GM12878 (cell line): ENCODE measurements at regions not wholly inside any gene's neighbourhood (a gene's known extent, or its start where the extent isn't known, plus 50 kb on each side); places are given as distances from the start of the nearest gene placed in this dataset.

ENCODE experiments used
- ATAC-seq: fragments of 200-7000 bp; cut with Tn5 transposase; 3 replicates; pipeline ENCODE4 v1.9.1; 2020; ENCODE audit warnings: mild to moderate bottlenecking, moderate library complexity
- BruUV-seq: library from RNA; stranded (reverse); fragments of 400-500 nt; replicated peaks from 2 replicates; lab custom pipeline; 2021; lab: Mats Ljungman, UMichigan
- CTCF ChIA-PET: fragments of 300-600 bp; sonication (Branson Sonifier 250); formaldehyde crosslinking; extraction: SDS; loops from one replicate; lab custom pipeline; 2021; ENCODE audit warnings: inconsistent platforms; lab: Yijun Ruan, JAX
- POLR2A ChIA-PET: fragments of 350-600 bp; formaldehyde crosslinking; extraction: SDS; loops from one replicate; lab custom pipeline; 2021; ENCODE audit warnings: inconsistent platforms; lab: Charles Lee
- RAD21 ChIA-PET: fragments of 300-600 bp; sonication (Branson Sonifier 250); formaldehyde crosslinking; loops from one replicate; lab custom pipeline; 2023; ENCODE audit warnings: antibody characterized with exemption; ENCODE audit not compliant: unreplicated experiment; lab: Charles Lee
- SMC1A ChIA-PET: fragments of 300-600 bp; sonication (Branson Sonifier 250); formaldehyde crosslinking; loops from one replicate; lab custom pipeline; 2023; ENCODE audit not compliant: unreplicated experiment, uncharacterized antibody; lab: Charles Lee
- DNase-seq: peaks from one replicate; pipeline ENCODE4 v3.0.0-alpha.2; 2011; ENCODE audit warnings: low read depth, low spot score
- FAIRE-seq: peaks from 3 replicates; lab custom pipeline; 2011; peaks lifted over from hg19 to GRCh38; lab: Jason Lieb, UNC
- H2AFZ ChIP-seq: 2 replicates; pipeline ENCODE4 v1.6.0; 2011; ENCODE audit warnings: low read depth, low read length, control low read depth; ENCODE audit not compliant: control insufficient read depth
- H3K27ac ChIP-seq: 2 replicates; pipeline ENCODE4 v1.5.1; 2011; ENCODE audit warnings: control low read depth; ENCODE audit not compliant: control insufficient read depth, insufficient read depth
- H3K27me3 ChIP-seq, 2 experiments: replicated peaks in 1 of 2; 2 replicates each; pipeline versions ENCODE4 v1.6.0 to v1.6.1; 2011; ENCODE audit warnings: low read length in 1 of 2; ENCODE audit not compliant: control insufficient read depth in 2 of 2, insufficient read depth in 2 of 2
- H3K36me3 ChIP-seq, 2 experiments: 2 replicates each; pipeline ENCODE4 v1.5.1; 2011; ENCODE audit warnings: low read length in 1 of 2; ENCODE audit not compliant: control insufficient read depth in 2 of 2, insufficient read depth in 2 of 2
- H3K4me1 ChIP-seq: 2 replicates; pipeline ENCODE4 v1.6.1; 2011; ENCODE audit warnings: mild to moderate bottlenecking, low read length, moderate library complexity, mixed read lengths; ENCODE audit not compliant: control insufficient read depth, insufficient read depth
- H3K4me2 ChIP-seq: 2 replicates; pipeline ENCODE4 v1.6.0; 2011; ENCODE audit warnings: control low read depth; ENCODE audit not compliant: control insufficient read depth, insufficient read depth
- H3K4me3 ChIP-seq: fragments of 200-600 bp; sonication (generic); 2 replicates; pipeline ENCODE4 v1.5.1; 2016
- H3K79me2 ChIP-seq: 2 replicates; pipeline ENCODE4 v1.6.0; 2011; ENCODE audit warnings: low read length; ENCODE audit not compliant: control insufficient read depth, insufficient read depth
- H3K9ac ChIP-seq: 2 replicates; pipeline ENCODE4 v1.8.0; 2011; ENCODE audit warnings: low read length, control low read depth, mixed read lengths; ENCODE audit not compliant: control insufficient read depth, insufficient read depth
- H3K9me3 ChIP-seq: replicated peaks from 3 replicates; pipeline ENCODE4 v1.5.1; 2011; ENCODE audit warnings: mild to moderate bottlenecking, low read length; ENCODE audit not compliant: control insufficient read depth, insufficient read depth
- H4K20me1 ChIP-seq: 2 replicates; pipeline ENCODE4 v1.6.0; 2011; ENCODE audit not compliant: control insufficient read depth, insufficient read depth
- BCL11A ChIP-seq: IDR thresholded peaks from 2 replicates; pipeline ENCODE4 v1.6.1; 2011; ENCODE audit warnings: low read depth, low read length
- CHD1 ChIP-seq: IDR thresholded peaks from 2 replicates; pipeline ENCODE4 v1.6.1; 2012; ENCODE audit warnings: low read depth, low read length, improper control_type of control experiment
- ETV6 ChIP-seq, 2 experiments: fragments of 450-650 bp in 1 of 2; IDR thresholded peaks in 1 of 2; conservative IDR thresholded peaks in 1 of 2; 2 replicates each; pipeline ENCODE4 v1.6.1; 2014; ENCODE audit warnings: antibody characterized with exemption in 1 of 2, borderline replicate concordance in 1 of 2, low read depth in 1 of 2, mild to moderate bottlenecking in 1 of 2, moderate library complexity in 1 of 2
- HCFC1 ChIP-seq: fragments of 150-350 bp; IDR thresholded peaks from 2 replicates; pipeline ENCODE4 v1.6.1; 2014; ENCODE audit warnings: low read length
- HDAC6 ChIP-seq: fragments of 200-600 bp; sonication (generic); IDR thresholded peaks from one replicate; pipeline ENCODE4 v1.8.0; 2017; ENCODE audit warnings: antibody characterized with exemption; ENCODE audit not compliant: unreplicated experiment
- IRF3 ChIP-seq: fragments of 450-650 bp; IDR thresholded peaks from 2 replicates; pipeline ENCODE4 v1.6.1; 2014; ENCODE audit warnings: mild to moderate bottlenecking
- MEF2A ChIP-seq: IDR thresholded peaks from 2 replicates; pipeline ENCODE4 v1.6.1; 2011; ENCODE audit warnings: low read depth, mild to moderate bottlenecking, low read length, moderate library complexity; ENCODE audit not compliant: insufficient read depth
- PML ChIP-seq: IDR thresholded peaks from 2 replicates; pipeline ENCODE4 v1.6.1; 2012; ENCODE audit warnings: low read length, inconsistent platforms
- RAD51 ChIP-seq: fragments of 450-650 bp; IDR thresholded peaks from 2 replicates; pipeline ENCODE4 v1.6.1; 2016; ENCODE audit warnings: moderate library complexity, mild to moderate bottlenecking, inconsistent platforms
- RB1 ChIP-seq: fragments of 450-650 bp; formaldehyde crosslinking; IDR thresholded peaks from 2 replicates; pipeline ENCODE4 v1.6.1; 2017; ENCODE audit warnings: mild to moderate bottlenecking, borderline replicate concordance
- RCOR1 ChIP-seq: conservative IDR thresholded peaks from 2 replicates; pipeline ENCODE4 v1.6.1; 2012; ENCODE audit warnings: low read depth, low read length, improper control_type of control experiment
- STAT1 ChIP-seq: fragments of 450-650 bp; conservative IDR thresholded peaks from 2 replicates; pipeline ENCODE4 v1.6.1; 2014; ENCODE audit warnings: antibody characterized with exemption, mild to moderate bottlenecking
- SUPT20H ChIP-seq: IDR thresholded peaks from 2 replicates; pipeline ENCODE4 v1.6.1; 2011; ENCODE audit warnings: low read depth, mild to moderate bottlenecking, low read length, moderate library complexity, borderline replicate concordance; ENCODE audit not compliant: control insufficient read depth
- WGBS: methylation state at CpG from one replicate; pipeline ENCODE4 v1.1.6; 2016; ENCODE audit warnings: low lambda C conversion rate; ENCODE audit not compliant: insufficient replicate concordance, insufficient coverage; ENCODE audit errors: missing lambda C conversion rate; 5-methylcytosine and 5-hydroxymethylcytosine counted together
- in situ Hi-C: fragments of 300-500 bp; cut with MboI; formaldehyde crosslinking; loops from 9 replicates; pipeline ENCODE4 v1.14.3; 2018; ENCODE audit warnings: mixed read lengths
- intact Hi-C: fragments of 100-400 bp; cut with micrococcal nuclease; formaldehyde crosslinking; loops from one replicate; pipeline ENCODE4 v1.14.2; 2022; ENCODE audit not compliant: unreplicated experiment
- TF ChIP-seq, protein P1 (sequence below): fragments of 450-650 bp; IDR thresholded peaks from 2 replicates; pipeline ENCODE4 v1.6.1; 2017; ENCODE audit warnings: mild to moderate bottlenecking, low read depth, inconsistent platforms; ENCODE audit not compliant: poor library complexity, severe bottlenecking
- TF ChIP-seq, protein P2 (sequence below): IDR thresholded peaks from 2 replicates; pipeline ENCODE4 v1.6.1; 2012; ENCODE audit warnings: improper control_type of control experiment, low read depth, low read length; ENCODE audit not compliant: insufficient replicate concordance

GRCh38 chr3:177350121-177350520 is 152.8 kb upstream of the TBL1XR1 start:
- SMC1A ChIA-PET: interaction anchor here (0.5 to 1.3 kb wide), 2 partner anchors 11 to 1167 kb away, joined by 3 to 4 read pairs; no protein-coding TSS in a partner anchor
- H3K79me2 ChIP-seq: no peaks in the 10 kb centered on the region
- no peak overlapping the region for H3K4me2 ChIP-seq
- H3K4me3 ChIP-seq: no peak overlapping the region
- 89% methylated on average over 2 of the region's 2 CpGs for WGBS
- ATAC-seq: no peak
- TF ChIP-seq MEF2A (no peak), BCL11A (no peak), STAT1 (no peak), RAD51 (no peak), RCOR1 (no peak), HCFC1 (no peak), IRF3 (no peak), PML (no peak), RB1 (no peak), HDAC6 (no peak), ETV6 (conservative IDR thresholded peaks at IDR 0.05 in 1 of 2, IDR thresholded peaks at IDR 0.05 in 1 of 2; ENCODE audit: borderline replicate concordance in 1 of 2, low read depth in 1 of 2) (no peak), SUPT20H (no peak), CHD1 (no peak)
- TF ChIP-seq, protein P1, sequence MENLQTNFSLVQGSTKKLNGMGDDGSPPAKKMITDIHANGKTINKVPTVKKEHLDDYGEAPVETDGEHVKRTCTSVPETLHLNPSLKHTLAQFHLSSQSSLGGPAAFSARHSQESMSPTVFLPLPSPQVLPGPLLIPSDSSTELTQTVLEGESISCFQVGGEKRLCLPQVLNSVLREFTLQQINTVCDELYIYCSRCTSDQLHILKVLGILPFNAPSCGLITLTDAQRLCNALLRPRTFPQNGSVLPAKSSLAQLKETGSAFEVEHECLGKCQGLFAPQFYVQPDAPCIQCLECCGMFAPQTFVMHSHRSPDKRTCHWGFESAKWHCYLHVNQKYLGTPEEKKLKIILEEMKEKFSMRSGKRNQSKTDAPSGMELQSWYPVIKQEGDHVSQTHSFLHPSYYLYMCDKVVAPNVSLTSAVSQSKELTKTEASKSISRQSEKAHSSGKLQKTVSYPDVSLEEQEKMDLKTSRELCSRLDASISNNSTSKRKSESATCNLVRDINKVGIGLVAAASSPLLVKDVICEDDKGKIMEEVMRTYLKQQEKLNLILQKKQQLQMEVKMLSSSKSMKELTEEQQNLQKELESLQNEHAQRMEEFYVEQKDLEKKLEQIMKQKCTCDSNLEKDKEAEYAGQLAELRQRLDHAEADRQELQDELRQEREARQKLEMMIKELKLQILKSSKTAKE: no peak
- TF ChIP-seq, protein P2, sequence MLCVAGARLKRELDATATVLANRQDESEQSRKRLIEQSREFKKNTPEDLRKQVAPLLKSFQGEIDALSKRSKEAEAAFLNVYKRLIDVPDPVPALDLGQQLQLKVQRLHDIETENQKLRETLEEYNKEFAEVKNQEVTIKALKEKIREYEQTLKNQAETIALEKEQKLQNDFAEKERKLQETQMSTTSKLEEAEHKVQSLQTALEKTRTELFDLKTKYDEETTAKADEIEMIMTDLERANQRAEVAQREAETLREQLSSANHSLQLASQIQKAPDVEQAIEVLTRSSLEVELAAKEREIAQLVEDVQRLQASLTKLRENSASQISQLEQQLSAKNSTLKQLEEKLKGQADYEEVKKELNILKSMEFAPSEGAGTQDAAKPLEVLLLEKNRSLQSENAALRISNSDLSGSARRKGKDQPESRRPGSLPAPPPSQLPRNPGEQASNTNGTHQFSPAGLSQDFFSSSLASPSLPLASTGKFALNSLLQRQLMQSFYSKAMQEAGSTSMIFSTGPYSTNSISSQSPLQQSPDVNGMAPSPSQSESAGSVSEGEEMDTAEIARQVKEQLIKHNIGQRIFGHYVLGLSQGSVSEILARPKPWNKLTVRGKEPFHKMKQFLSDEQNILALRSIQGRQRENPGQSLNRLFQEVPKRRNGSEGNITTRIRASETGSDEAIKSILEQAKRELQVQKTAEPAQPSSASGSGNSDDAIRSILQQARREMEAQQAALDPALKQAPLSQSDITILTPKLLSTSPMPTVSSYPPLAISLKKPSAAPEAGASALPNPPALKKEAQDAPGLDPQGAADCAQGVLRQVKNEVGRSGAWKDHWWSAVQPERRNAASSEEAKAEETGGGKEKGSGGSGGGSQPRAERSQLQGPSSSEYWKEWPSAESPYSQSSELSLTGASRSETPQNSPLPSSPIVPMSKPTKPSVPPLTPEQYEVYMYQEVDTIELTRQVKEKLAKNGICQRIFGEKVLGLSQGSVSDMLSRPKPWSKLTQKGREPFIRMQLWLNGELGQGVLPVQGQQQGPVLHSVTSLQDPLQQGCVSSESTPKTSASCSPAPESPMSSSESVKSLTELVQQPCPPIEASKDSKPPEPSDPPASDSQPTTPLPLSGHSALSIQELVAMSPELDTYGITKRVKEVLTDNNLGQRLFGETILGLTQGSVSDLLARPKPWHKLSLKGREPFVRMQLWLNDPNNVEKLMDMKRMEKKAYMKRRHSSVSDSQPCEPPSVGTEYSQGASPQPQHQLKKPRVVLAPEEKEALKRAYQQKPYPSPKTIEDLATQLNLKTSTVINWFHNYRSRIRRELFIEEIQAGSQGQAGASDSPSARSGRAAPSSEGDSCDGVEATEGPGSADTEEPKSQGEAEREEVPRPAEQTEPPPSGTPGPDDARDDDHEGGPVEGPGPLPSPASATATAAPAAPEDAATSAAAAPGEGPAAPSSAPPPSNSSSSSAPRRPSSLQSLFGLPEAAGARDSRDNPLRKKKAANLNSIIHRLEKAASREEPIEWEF: no peak
- TF ChIP-seq, all 136 proteins: peak for 0
- POLR2A ChIA-PET: no interaction called here
- RAD21 ChIA-PET: no interaction called here
- in situ Hi-C loops: loop anchor here (5.0 kb wide), 1 partner anchor 293 kb away; no protein-coding TSS in a partner anchor
- no peak for DNase-seq
- Histone ChIP-seq H4K20me1 (no peaks in the 10 kb centered on the region), H3K9ac (no peak overlapping the region), H2AFZ (no peak overlapping the region), H3K4me1 (peaks cover 27% of the 10 kb centered on the region), H3K27ac (no peak overlapping the region), H3K27me3 (no peaks in the 10 kb centered on the region), H3K36me3 (no peaks in the 10 kb centered on the region), H3K9me3 (no peaks in the 10 kb centered on the region)
- CTCF ChIA-PET: no interaction called here
- BruUV-seq: no TSS peak
- intact Hi-C loops: no loop called here
- FAIRE-seq: no peak
